Activated naive CD4-positive, alpha-beta T cell treated with anti-CD3 and anti-CD28 coated beads for 36 hours (primary cell): ENCODE measurements at regions not wholly inside any gene's neighbourhood (a gene's known extent, or its start where the extent isn't known, plus 50 kb on each side); places are given as distances from the start of the nearest gene placed in this dataset.

Source experiments
- CTCF ChIA-PET: fragments of 350-600 bp; sonication (Branson Sonifier 250); formaldehyde crosslinking; loops from one replicate; lab custom pipeline; 2021; ENCODE audit warnings: antibody characterized with exemption; lab: Charles Lee
- DNase-seq: peaks from one replicate; pipeline ENCODE4 v3.0.0-alpha.2; 2020
- H3K27ac Mint-ChIP-seq: one replicate; pipeline ENCODE4 v1.8.0; 2021; ENCODE audit warnings: mild to moderate bottlenecking, mixed read lengths
- H3K27me3 Mint-ChIP-seq: one replicate; pipeline ENCODE4 v1.8.0; 2021; ENCODE audit warnings: low read depth, mixed read lengths
- H3K36me3 Mint-ChIP-seq: one replicate; pipeline ENCODE4 v1.8.0; 2021; ENCODE audit warnings: low read depth, mixed read lengths
- H3K4me1 Mint-ChIP-seq: one replicate; pipeline ENCODE4 v1.8.0; 2021; ENCODE audit warnings: low read depth, mixed read lengths
- H3K4me3 Mint-ChIP-seq: one replicate; pipeline ENCODE4 v1.8.0; 2021; ENCODE audit warnings: mild to moderate bottlenecking, moderate library complexity, mixed read lengths
- H3K9me3 Mint-ChIP-seq: one replicate; pipeline ENCODE4 v1.8.0; 2021; ENCODE audit warnings: mixed read lengths
- intact Hi-C: fragments of 100-400 bp; cut with micrococcal nuclease; formaldehyde crosslinking; loops from one replicate; pipeline ENCODE4 v1.15.1; 2023

DNA sequence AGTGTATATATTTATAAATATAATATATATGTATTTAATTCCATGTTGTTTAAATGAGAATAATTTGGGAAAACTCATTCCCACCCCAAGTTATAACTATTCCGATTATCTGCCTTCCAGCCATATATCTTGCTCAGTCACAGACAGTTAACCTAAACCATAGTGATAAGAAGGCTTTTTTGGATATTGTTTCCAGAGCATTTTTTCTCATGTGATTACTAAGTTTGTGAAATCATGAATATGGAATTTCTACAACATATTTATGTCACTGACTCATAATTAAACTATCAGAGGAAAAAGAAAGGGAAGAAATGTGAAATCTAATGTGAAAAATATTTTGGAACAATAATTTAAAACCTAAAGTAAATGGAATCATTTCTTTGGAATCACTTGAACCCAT is 1163.5 kb upstream of the PABPC4L start:
- Mint-ChIP-seq H3K4me1 (no peaks in the 10 kb centered on the region), H3K36me3 (no peaks in the 10 kb centered on the region)

DNA sequence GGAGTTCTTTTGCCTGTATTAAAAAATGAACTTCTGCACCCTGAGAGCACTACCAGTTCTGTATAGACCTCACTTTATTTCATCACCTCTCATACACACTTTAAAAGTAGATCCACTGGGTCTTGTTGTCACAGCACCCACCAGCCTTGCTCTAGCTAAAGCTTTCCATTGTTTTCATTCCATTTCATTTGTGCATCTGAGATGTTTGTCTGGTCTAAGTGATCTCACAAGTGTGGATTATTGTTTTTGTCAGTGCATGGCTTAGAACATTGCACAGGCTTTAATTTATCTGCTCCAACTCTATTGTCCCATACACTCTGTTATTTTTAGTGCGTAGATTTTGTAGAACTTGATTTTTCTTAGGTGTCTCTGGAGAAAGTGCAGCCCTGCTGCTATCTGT is 1157.5 kb upstream of the PABPC4L start:
- Mint-ChIP-seq H3K4me3 (no peak overlapping the region), H3K9me3 (peaks cover 3% of the 10 kb centered on the region), H3K36me3 (no peaks in the 10 kb centered on the region), H3K27me3 (no peaks in the 10 kb centered on the region), H3K4me1 (no peaks in the 10 kb centered on the region), H3K27ac (no peak overlapping the region)
- CTCF ChIA-PET = no interaction called here
- no peak for DNase-seq
- intact Hi-C loops = no loop called here

More for the DNA sequence above, 1163.5 kb upstream of the PABPC4L start:
- DNase-seq = no peak
- Mint-ChIP-seq H3K27ac (no peak overlapping the region), H3K27me3 (no peaks in the 10 kb centered on the region), H3K4me3 (no peak overlapping the region), H3K9me3 (peaks cover 2% of the 10 kb centered on the region)
- CTCF ChIA-PET = no interaction called here
- intact Hi-C loops = no loop called here

DNA sequence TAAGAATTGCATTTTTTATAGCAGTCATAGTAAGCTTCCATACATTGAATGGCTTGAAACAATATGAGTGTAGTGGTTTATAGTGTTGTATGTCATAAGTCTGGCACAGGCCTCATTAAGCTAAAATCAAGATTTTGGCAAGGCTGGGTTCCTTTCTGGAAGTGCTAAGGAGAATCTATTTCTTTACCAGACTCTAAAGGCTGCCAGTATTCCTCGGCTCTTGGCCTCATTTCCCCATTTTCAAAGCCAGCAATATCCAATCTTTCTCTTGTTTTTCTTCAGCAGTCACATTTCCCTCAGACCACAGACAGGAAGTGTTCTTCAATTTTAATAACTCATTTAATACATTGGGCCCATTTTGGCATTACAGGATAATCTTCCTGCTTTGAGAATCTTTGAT is 1155.5 kb upstream of the PABPC4L start:
- no peak overlapping the region for H3K4me3 Mint-ChIP-seq
- no peak for DNase-seq
- CTCF ChIA-PET = interaction anchor here (0.6 kb wide), 1 partner anchor 14 kb away, joined by 3 read pairs; no protein-coding TSS in a partner anchor
- H3K9me3 Mint-ChIP-seq = peaks cover 3% of the 10 kb centered on the region
- intact Hi-C loops = no loop called here
- no peaks in the 10 kb centered on the region for H3K36me3 Mint-ChIP-seq
- no peak overlapping the region for H3K27ac Mint-ChIP-seq
- no peaks in the 10 kb centered on the region for H3K4me1 Mint-ChIP-seq
- no peaks in the 10 kb centered on the region for H3K27me3 Mint-ChIP-seq

DNA sequence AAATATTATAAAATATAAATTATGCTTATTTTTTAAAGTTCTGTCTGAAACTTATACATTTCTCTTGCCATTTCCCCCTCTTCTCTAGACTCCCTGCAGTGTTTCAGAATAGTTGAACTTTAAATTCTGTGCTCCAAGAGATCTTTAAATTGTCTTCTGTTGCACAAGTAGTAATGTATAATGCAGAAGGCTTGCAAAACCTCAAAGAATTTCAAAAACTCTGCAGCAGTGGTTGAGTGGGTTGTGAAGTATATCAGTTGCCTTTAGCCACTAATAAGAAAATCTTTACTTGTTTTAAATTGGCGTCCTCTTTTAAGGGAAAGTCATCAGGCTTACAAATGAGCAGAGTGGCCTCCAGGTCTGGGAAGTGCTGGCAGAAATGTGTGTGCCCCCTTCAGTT is 1153.3 kb upstream of the PABPC4L start:
- Mint-ChIP-seq H3K27ac (no peak overlapping the region), H3K9me3 (peaks cover 3% of the 10 kb centered on the region), H3K27me3 (no peaks in the 10 kb centered on the region), H3K4me3 (no peak overlapping the region), H3K4me1 (no peaks in the 10 kb centered on the region), H3K36me3 (no peaks in the 10 kb centered on the region)
- intact Hi-C loops = no loop called here
- no peak for DNase-seq
- CTCF ChIA-PET = no interaction called here

DNA sequence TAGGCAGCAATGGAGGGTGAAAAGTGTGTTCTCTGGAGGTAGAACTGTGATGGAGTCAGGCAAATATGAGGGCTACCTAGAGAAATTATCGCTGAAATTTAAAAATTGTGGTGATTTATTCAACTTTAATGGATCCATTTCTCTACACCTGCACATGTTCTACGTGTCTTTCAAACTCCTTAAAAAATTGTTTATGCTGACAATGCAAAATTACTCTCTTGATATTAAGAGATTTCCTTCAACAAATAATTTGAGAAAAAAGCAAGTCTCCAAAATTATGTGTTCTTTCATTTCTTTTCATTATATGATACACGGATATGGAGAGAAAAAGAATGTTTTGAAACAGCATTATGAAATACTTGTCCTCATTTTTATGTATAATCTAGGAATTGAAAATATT is 1151.4 kb upstream of the PABPC4L start:
- H3K4me1 Mint-ChIP-seq = no peaks in the 10 kb centered on the region
- CTCF ChIA-PET = no interaction called here
- no peaks in the 10 kb centered on the region for H3K36me3 Mint-ChIP-seq
- H3K4me3 Mint-ChIP-seq = no peak overlapping the region
- intact Hi-C loops = no loop called here
- peaks cover under 1% of the 10 kb centered on the region for H3K9me3 Mint-ChIP-seq
- no peaks in the 10 kb centered on the region for H3K27me3 Mint-ChIP-seq
- no peak overlapping the region for H3K27ac Mint-ChIP-seq
- DNase-seq = no peak

DNA sequence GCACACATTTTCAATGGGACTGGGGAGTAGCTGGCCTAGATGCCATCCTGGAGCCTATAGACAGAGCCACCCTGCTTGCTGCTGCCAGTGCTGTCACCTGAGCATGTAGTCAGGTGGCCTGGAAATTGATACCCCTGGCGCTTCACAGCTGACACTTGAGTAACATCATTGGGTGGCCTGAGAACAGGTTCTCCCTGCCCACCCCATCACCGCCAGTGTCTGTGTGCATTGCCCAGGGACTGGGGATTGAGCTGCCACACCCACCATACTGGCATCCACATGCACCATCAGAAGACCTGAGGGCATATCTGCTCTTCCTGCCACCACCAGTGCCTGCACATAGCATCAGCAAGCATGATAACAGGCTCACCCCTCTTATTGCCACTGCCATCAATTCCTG is 1142.9 kb upstream of the PABPC4L start:
- H3K4me3 Mint-ChIP-seq = no peak overlapping the region
- H3K36me3 Mint-ChIP-seq = no peaks in the 10 kb centered on the region
- H3K9me3 Mint-ChIP-seq = peaks cover 5% of the 10 kb centered on the region
- no peak for DNase-seq
- CTCF ChIA-PET = no interaction called here
- no peaks in the 10 kb centered on the region for H3K27me3 Mint-ChIP-seq
- no peak overlapping the region for H3K27ac Mint-ChIP-seq
- no peaks in the 10 kb centered on the region for H3K4me1 Mint-ChIP-seq
- intact Hi-C loops = no loop called here

DNA sequence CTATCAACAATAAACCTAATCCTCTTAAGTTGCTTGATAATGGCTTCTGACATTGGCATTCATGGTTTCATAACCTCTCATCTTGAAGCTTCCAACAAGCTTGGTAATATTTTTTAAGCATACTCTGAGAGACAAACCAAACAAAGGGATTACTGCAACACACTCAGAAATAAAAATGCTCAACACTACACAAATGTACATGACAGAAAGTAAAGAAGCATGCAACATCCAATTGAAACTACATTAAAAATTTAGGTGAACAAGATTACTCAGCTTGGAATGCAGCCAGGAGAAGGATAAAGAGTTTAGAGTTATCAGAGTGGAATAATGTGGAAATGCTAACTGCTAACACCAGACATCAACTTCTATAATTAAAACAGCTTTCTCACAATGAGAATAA is 1136.6 kb upstream of the PABPC4L start:
- Mint-ChIP-seq H3K27me3 (no peaks in the 10 kb centered on the region), H3K27ac (no peak overlapping the region), H3K4me3 (no peak overlapping the region), H3K4me1 (no peaks in the 10 kb centered on the region), H3K9me3 (peaks cover 2% of the 10 kb centered on the region), H3K36me3 (no peaks in the 10 kb centered on the region)
- DNase-seq = no peak
- intact Hi-C loops = no loop called here
- CTCF ChIA-PET = no interaction called here

DNA sequence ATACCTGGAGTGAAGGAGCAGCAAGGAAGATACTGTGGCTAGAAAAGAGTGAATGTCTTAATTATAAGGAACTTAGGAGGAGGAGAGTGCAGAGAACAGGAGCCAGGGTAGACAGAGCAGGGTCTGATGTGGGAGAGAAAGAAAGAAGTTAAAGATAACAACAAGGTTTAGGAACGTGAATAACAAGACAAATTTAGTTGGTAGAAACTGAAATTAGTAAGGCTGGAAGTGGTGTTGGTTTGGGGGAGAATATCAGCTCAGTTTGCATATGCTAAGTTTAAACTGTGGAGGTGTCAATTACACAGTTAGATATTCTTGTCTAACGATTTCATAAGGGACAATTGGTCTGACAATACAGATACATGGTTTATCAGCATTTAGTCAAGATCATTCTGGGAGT is 1123.7 kb upstream of the PABPC4L start:
- H3K4me3 Mint-ChIP-seq = no peak overlapping the region
- H3K27ac Mint-ChIP-seq = no peak overlapping the region
- DNase-seq = no peak
- H3K27me3 Mint-ChIP-seq = no peaks in the 10 kb centered on the region
- CTCF ChIA-PET = no interaction called here
- intact Hi-C loops = no loop called here
- peaks cover 2% of the 10 kb centered on the region for H3K9me3 Mint-ChIP-seq
- no peaks in the 10 kb centered on the region for H3K4me1 Mint-ChIP-seq
- H3K36me3 Mint-ChIP-seq = no peaks in the 10 kb centered on the region

DNA sequence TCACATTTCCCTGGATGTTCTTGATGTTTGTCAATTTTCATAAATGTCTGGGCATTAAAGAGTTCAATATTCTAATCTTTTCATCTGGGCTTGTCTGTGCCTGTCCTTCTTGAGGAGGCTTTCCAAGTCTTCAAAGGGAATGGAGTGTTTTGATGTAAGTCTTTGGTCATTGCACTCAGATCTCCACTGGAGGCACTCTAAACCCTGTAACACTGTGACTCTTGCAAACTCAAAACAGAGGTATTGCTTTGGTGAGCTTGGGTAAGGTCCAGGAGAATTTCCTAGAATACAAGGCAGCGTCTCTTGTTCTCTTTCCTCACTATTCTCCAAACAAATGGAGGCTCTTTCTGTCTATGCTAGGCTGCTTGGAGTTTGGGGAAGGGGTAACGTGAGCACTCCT is 1118.1 kb upstream of the PABPC4L start:
- no peak for DNase-seq
- no peak overlapping the region for H3K4me3 Mint-ChIP-seq
- no peaks in the 10 kb centered on the region for H3K27me3 Mint-ChIP-seq
- intact Hi-C loops = no loop called here
- no peaks in the 10 kb centered on the region for H3K4me1 Mint-ChIP-seq
- H3K36me3 Mint-ChIP-seq = no peaks in the 10 kb centered on the region
- H3K27ac Mint-ChIP-seq = no peak overlapping the region
- CTCF ChIA-PET = no interaction called here
- H3K9me3 Mint-ChIP-seq = peaks cover 6% of the 10 kb centered on the region

DNA sequence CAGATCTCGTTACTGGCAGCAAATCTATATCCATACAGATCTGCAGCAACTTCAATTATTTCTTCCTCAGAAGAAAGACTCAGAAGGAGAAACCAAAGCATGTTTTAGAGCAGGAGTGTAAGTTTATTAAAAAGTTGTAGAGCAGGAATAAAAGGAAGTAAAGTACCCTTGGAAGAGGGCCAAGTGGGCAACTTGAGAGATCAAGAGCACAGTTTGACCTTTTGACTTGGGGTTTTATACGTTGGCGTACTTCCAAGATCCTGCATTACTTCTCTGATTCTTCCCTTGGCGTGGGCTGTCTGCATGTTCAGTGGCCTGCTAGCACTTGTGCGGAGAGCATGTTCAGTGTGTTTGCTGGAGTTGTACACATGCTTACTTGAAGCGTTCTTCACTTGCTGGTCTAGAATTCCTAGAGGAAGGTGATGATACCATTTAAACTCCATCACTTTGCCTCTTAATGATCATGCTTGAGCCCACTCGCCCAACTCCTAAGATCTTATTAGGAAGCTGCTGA is 1114.7 kb upstream of the PABPC4L start:
- no peak for DNase-seq
- no peaks in the 10 kb centered on the region for H3K36me3 Mint-ChIP-seq
- no peaks in the 10 kb centered on the region for H3K4me1 Mint-ChIP-seq
- no peak overlapping the region for H3K4me3 Mint-ChIP-seq
- H3K9me3 Mint-ChIP-seq = peaks cover 9% of the 10 kb centered on the region
- intact Hi-C loops = no loop called here
- no peak overlapping the region for H3K27ac Mint-ChIP-seq
- H3K27me3 Mint-ChIP-seq = no peaks in the 10 kb centered on the region
- CTCF ChIA-PET = no interaction called here

DNA sequence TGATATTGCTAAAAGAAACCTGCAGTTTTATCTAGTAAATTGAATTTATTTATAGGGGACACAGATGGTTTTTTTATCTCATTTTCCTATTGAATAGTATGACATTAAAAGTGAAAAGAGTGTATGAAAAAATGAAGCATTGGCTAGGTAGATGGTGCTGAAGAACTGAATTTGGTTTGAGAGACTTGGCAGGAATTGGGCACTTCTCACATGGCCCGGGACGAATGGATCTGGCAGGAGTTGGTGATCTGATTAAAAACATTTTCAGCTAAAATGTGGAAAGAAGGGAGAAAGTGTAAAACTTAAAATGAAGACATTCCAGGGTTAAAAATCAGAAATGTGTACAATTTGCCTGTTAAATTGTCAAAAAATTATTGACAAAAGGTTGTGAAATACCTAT is 1088.5 kb upstream of the PABPC4L start:
- Mint-ChIP-seq H3K4me3 (no peak overlapping the region), H3K27ac (no peak overlapping the region), H3K27me3 (no peaks in the 10 kb centered on the region), H3K9me3 (peaks cover 5% of the 10 kb centered on the region), H3K36me3 (no peaks in the 10 kb centered on the region), H3K4me1 (no peaks in the 10 kb centered on the region)
- intact Hi-C loops = no loop called here
- DNase-seq = no peak
- CTCF ChIA-PET = no interaction called here

DNA sequence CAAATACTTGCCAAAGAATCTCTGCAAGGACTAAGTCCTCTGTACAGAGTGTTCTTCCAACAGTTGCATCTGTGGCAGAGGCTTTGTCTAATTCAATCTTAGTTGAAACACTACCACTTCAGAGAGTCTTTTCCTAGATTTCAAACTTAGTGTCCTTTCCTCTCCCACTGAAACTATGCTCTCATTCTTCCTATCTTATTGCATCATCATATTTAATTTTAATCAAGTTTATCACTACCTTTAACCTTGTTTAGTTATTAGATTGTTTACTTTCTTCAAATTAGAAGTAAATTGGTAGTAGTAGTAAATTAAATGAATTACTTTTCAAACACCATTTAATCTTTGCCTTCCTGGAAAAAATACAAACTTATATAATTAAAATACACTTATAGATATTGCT is 1082.3 kb upstream of the PABPC4L start:
- Mint-ChIP-seq H3K4me1 (no peaks in the 10 kb centered on the region), H3K27ac (no peak overlapping the region), H3K9me3 (peaks cover 2% of the 10 kb centered on the region), H3K4me3 (no peak overlapping the region), H3K36me3 (no peaks in the 10 kb centered on the region), H3K27me3 (no peaks in the 10 kb centered on the region)
- CTCF ChIA-PET = no interaction called here
- DNase-seq = no peak
- intact Hi-C loops = no loop called here

DNA sequence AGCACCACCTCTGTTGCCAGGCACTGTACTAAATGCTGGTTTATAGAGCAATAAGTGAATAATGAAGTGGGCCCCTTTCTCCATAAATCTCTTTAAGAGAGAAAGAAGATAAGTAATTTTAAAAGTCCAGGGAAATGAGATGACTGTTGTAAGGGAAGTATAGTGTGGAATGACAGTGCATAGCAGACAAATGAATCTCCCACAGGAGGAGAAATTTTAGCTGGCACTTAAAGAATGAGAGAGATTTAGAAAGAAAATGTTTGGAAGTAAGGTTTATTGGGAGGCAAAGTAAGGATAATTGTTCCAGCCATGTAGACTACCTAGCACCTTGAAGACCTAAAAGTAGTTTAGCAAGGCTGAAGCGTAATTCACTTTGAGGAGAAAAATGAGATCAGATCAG is 1081.1 kb upstream of the PABPC4L start:
- CTCF ChIA-PET = no interaction called here
- H3K4me3 Mint-ChIP-seq = no peak overlapping the region
- H3K27me3 Mint-ChIP-seq = no peaks in the 10 kb centered on the region
- H3K4me1 Mint-ChIP-seq = no peaks in the 10 kb centered on the region
- no peak overlapping the region for H3K27ac Mint-ChIP-seq
- peaks cover 7% of the 10 kb centered on the region for H3K9me3 Mint-ChIP-seq
- DNase-seq = no peak
- no peaks in the 10 kb centered on the region for H3K36me3 Mint-ChIP-seq
- intact Hi-C loops = no loop called here

DNA sequence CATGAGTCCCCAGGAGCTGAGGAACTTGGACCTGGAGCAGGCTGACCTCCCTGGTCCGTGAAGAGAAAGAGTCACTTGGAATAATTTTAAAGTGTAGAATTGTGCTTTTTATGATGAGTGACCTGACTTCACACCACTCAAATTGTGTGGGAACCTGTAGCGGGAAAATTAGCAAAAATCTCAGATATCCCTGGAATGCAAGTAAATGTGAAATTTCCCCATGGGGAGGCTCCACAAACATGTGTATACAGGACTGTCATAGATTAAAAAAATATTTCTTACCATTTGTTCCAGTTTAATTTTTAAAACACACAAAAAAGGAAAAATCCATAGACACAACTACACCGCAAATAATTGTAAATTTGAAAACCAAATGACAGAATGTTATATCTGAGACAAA is 1079.6 kb upstream of the PABPC4L start:
- Mint-ChIP-seq H3K9me3 (peaks cover 5% of the 10 kb centered on the region), H3K4me1 (no peaks in the 10 kb centered on the region), H3K27ac (no peak overlapping the region), H3K4me3 (no peak overlapping the region), H3K27me3 (no peaks in the 10 kb centered on the region), H3K36me3 (no peaks in the 10 kb centered on the region)
- DNase-seq = no peak
- intact Hi-C loops = no loop called here
- CTCF ChIA-PET = no interaction called here
